ENCODE measurements at regions not wholly inside any gene's neighbourhood (a gene's known extent, or its start where the extent isn't known, plus 50 kb on each side); places are given as distances from the start of the nearest gene placed in this dataset.

DNA sequence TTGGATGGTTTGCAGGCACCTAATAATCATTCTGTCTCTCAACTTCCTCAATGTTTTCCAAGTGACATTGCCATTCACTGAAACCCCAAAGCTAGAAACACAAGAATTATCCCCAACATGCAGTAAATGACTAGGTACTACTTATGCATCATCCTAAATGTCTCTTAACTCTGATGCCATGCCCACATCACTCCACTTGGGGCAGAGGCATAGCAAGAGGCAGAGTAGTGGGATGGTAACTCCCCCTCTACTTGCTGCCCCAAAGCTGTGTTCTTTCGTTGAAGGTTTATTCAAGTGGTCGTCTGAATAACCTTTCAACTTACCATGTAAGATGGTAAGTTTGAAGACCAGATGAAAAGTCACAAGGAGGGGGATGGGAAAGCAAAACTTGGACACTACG is 77.9 kb upstream of the SOX5 start:
- Histone ChIP-seq H3K9ac (ENCODE audit: low read length) (no peak overlapping the region), H3K4me2 (ENCODE audit: low read length) (no peak overlapping the region), H3K4me3 (ENCODE audit: insufficient read depth, low read depth, low read length) (no peak overlapping the region), H3K4me1 (ENCODE audit: insufficient read depth, low read length) (no peaks in the 10 kb centered on the region), H3K36me3 (ENCODE audit: insufficient read depth, low read length) (no peaks in the 10 kb centered on the region), H3K9me3 (ENCODE audit: insufficient read depth, low read depth, low read length) (no peaks in the 10 kb centered on the region), H3K27ac (ENCODE audit: low read depth, low read length) (no peak overlapping the region), H2AFZ (ENCODE audit: low read depth, low read length) (no peak overlapping the region), H3K79me2 (ENCODE audit: insufficient read depth, low read length) (no peaks in the 10 kb centered on the region), H4K20me1 (ENCODE audit: insufficient read depth, low read length) (no peaks in the 10 kb centered on the region), H3K27me3 (ENCODE audit: insufficient read depth, low read length) (no peaks in the 10 kb centered on the region)
- TF ChIP-seq EZH2 (IDR thresholded peaks at IDR 0.05; ENCODE audit: insufficient read depth, low read length), result no peak
- TF ChIP-seq, protein P1, sequence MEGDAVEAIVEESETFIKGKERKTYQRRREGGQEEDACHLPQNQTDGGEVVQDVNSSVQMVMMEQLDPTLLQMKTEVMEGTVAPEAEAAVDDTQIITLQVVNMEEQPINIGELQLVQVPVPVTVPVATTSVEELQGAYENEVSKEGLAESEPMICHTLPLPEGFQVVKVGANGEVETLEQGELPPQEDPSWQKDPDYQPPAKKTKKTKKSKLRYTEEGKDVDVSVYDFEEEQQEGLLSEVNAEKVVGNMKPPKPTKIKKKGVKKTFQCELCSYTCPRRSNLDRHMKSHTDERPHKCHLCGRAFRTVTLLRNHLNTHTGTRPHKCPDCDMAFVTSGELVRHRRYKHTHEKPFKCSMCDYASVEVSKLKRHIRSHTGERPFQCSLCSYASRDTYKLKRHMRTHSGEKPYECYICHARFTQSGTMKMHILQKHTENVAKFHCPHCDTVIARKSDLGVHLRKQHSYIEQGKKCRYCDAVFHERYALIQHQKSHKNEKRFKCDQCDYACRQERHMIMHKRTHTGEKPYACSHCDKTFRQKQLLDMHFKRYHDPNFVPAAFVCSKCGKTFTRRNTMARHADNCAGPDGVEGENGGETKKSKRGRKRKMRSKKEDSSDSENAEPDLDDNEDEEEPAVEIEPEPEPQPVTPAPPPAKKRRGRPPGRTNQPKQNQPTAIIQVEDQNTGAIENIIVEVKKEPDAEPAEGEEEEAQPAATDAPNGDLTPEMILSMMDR (IDR thresholded peaks at IDR 0.05; ENCODE audit: insufficient read depth, low read depth, low read length), result no peak
- Mint-ChIP-seq H3K27ac (ENCODE audit: unreplicated experiment) (no peak overlapping the region), H3K9me3 (ENCODE audit: unreplicated experiment) (no peaks in the 10 kb centered on the region), H3K36me3 (ENCODE audit: low read depth, unreplicated experiment) (no peaks in the 10 kb centered on the region), H3K27me3 (ENCODE audit: low read depth, unreplicated experiment) (no peaks in the 10 kb centered on the region), H3K4me3 (ENCODE audit: unreplicated experiment) (no peak overlapping the region), H3K4me1 (ENCODE audit: low read depth, unreplicated experiment) (no peaks in the 10 kb centered on the region)
- FAIRE-seq (no peak), DNase-seq (ENCODE audit: low read depth) (no peak)

DNA sequence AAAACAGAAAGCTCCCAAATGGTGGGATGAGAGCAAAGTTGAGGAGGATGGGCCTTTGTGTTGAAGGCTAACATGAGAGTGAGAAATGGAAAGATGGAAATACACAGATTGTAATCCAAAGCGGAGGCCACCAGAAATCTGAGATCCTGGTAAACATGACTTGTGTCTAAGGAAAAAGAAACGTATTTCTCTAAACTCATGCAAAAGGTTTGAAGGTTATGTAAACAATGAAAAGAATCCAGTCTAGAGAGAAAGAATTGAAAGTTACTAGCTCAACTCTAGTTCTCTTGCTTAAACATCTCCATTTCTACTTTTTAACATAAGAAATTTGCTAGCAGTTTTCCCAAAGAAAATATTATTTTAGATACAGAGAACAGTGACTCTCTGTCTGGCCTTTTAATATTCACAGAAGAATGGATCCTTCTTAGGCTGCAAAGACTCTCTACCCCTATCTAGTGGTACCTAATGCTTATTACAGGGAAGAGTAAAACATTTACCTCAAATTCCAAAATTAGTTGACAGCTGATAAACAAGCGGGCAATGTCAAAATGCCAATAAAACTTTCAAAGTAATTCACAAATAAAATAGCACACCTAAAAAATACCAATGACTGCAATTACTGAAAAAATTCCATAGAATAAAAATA is 75.8 kb upstream of the SOX5 start:
- FAIRE-seq (no peak), DNase-seq (ENCODE audit: low read depth) (no peak)
- Histone ChIP-seq H3K27me3 (ENCODE audit: insufficient read depth, low read length) (no peaks in the 10 kb centered on the region), H3K9me3 (ENCODE audit: insufficient read depth, low read depth, low read length) (no peaks in the 10 kb centered on the region), H3K4me2 (ENCODE audit: low read length) (no peak overlapping the region), H2AFZ (ENCODE audit: low read depth, low read length) (no peak overlapping the region), H3K4me1 (ENCODE audit: insufficient read depth, low read length) (no peaks in the 10 kb centered on the region), H4K20me1 (ENCODE audit: insufficient read depth, low read length) (no peaks in the 10 kb centered on the region), H3K4me3 (ENCODE audit: insufficient read depth, low read depth, low read length) (no peak overlapping the region), H3K79me2 (ENCODE audit: insufficient read depth, low read length) (no peaks in the 10 kb centered on the region), H3K36me3 (ENCODE audit: insufficient read depth, low read length) (no peaks in the 10 kb centered on the region), H3K27ac (ENCODE audit: low read depth, low read length) (no peak overlapping the region), H3K9ac (ENCODE audit: low read length) (no peak overlapping the region)
- Mint-ChIP-seq H3K4me3 (ENCODE audit: unreplicated experiment) (no peak overlapping the region), H3K9me3 (ENCODE audit: unreplicated experiment) (no peaks in the 10 kb centered on the region), H3K27ac (ENCODE audit: unreplicated experiment) (no peak overlapping the region), H3K36me3 (ENCODE audit: low read depth, unreplicated experiment) (no peaks in the 10 kb centered on the region), H3K4me1 (ENCODE audit: low read depth, unreplicated experiment) (no peaks in the 10 kb centered on the region), H3K27me3 (ENCODE audit: low read depth, unreplicated experiment) (no peaks in the 10 kb centered on the region)
- no peak for TF ChIP-seq EZH2 (IDR thresholded peaks at IDR 0.05; ENCODE audit: insufficient read depth, low read length)
- TF ChIP-seq, protein P1 (IDR thresholded peaks at IDR 0.05; ENCODE audit: insufficient read depth, low read depth, low read length), result peak; percentile 25

DNA sequence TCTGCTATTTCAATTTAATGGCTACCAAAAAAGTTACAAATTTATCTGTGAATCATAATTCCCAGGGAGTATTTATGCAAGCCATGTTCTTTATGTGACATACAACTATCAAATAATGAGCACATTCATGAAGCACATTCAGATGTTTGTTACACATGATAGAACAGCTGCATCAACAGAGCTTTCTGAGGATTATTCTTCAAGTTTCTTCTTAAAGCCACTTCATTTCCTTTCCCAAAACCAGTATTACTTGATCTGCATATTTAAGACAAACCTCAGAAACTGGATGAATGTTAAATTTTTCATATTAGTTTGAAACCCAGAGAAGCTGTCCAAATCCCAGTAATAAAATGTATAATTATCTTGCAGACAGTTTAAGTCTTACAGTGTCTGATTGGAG is 73.6 kb upstream of the SOX5 start:
- Histone ChIP-seq H4K20me1 (ENCODE audit: insufficient read depth, low read length) (no peaks in the 10 kb centered on the region), H3K9me3 (ENCODE audit: insufficient read depth, low read depth, low read length) (no peaks in the 10 kb centered on the region), H3K36me3 (ENCODE audit: insufficient read depth, low read length) (no peaks in the 10 kb centered on the region), H3K79me2 (ENCODE audit: insufficient read depth, low read length) (no peaks in the 10 kb centered on the region), H3K4me3 (ENCODE audit: insufficient read depth, low read depth, low read length) (no peak overlapping the region), H3K4me1 (ENCODE audit: insufficient read depth, low read length) (no peaks in the 10 kb centered on the region), H3K27me3 (ENCODE audit: insufficient read depth, low read length) (no peaks in the 10 kb centered on the region), H3K4me2 (ENCODE audit: low read length) (no peak overlapping the region), H2AFZ (ENCODE audit: low read depth, low read length) (no peak overlapping the region), H3K9ac (ENCODE audit: low read length) (no peak overlapping the region), H3K27ac (ENCODE audit: low read depth, low read length) (no peak overlapping the region)
- no peak for TF ChIP-seq EZH2 (IDR thresholded peaks at IDR 0.05; ENCODE audit: insufficient read depth, low read length)
- TF ChIP-seq, protein P1 (IDR thresholded peaks at IDR 0.05; ENCODE audit: insufficient read depth, low read depth, low read length), result no peak
- H3K9me3 Mint-ChIP-seq (ENCODE audit: unreplicated experiment), result no peaks in the 10 kb centered on the region
- H3K27me3 Mint-ChIP-seq (ENCODE audit: low read depth, unreplicated experiment), result no peaks in the 10 kb centered on the region
- no peaks in the 10 kb centered on the region for H3K4me1 Mint-ChIP-seq (ENCODE audit: low read depth, unreplicated experiment)
- H3K27ac Mint-ChIP-seq (ENCODE audit: unreplicated experiment), result no peak overlapping the region
- H3K36me3 Mint-ChIP-seq (ENCODE audit: low read depth, unreplicated experiment), result no peaks in the 10 kb centered on the region
- no peak overlapping the region for H3K4me3 Mint-ChIP-seq (ENCODE audit: unreplicated experiment)
- DNase-seq (ENCODE audit: low read depth) (no peak), FAIRE-seq (no peak)
